22Rv1 (cell line): ENCODE measurements at regions not wholly inside any gene's neighbourhood (a gene's known extent, or its start where the extent isn't known, plus 50 kb on each side); places are given as distances from the start of the nearest gene placed in this dataset.

Source experiments
- H3K27ac ChIP-seq: fragments of 450-650 bp; 2 replicates; pipeline ENCODE4 v1.5.1; 2017
- ZFX ChIP-seq: fragments of 450-650 bp; IDR thresholded peaks from 2 replicates; pipeline ENCODE4 v1.6.1; 2017; ENCODE audit warnings: antibody characterized with exemption, borderline replicate concordance
- TF ChIP-seq, protein P1 (sequence below): fragments of 450-650 bp; IDR thresholded peaks from 2 replicates; pipeline ENCODE4 v1.5.1; 2017; ENCODE audit warnings: mild to moderate bottlenecking

DNA sequence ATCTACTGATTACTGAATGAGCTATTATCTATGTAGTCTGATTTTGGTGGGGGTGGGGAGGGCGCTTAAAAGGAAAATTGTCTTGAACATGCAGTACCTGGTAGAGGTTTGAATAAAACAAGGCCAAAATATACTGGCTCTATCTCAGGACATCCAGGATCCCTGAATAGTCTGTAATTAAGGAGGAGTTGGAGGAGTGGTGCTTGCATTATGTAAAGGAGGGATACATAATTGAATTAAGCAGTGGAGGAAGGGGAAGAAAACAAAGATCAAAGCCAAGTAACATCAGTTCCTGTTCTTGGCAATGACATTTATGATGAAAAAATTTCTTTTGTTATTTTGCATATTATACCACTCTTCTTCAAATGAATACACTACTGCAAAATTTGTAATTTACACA is 539.4 kb upstream of the ZEB2 start:
- no peak for TF ChIP-seq ZFX
- TF ChIP-seq, protein P1, sequence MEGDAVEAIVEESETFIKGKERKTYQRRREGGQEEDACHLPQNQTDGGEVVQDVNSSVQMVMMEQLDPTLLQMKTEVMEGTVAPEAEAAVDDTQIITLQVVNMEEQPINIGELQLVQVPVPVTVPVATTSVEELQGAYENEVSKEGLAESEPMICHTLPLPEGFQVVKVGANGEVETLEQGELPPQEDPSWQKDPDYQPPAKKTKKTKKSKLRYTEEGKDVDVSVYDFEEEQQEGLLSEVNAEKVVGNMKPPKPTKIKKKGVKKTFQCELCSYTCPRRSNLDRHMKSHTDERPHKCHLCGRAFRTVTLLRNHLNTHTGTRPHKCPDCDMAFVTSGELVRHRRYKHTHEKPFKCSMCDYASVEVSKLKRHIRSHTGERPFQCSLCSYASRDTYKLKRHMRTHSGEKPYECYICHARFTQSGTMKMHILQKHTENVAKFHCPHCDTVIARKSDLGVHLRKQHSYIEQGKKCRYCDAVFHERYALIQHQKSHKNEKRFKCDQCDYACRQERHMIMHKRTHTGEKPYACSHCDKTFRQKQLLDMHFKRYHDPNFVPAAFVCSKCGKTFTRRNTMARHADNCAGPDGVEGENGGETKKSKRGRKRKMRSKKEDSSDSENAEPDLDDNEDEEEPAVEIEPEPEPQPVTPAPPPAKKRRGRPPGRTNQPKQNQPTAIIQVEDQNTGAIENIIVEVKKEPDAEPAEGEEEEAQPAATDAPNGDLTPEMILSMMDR, result no peak
- H3K27ac ChIP-seq, result no peak overlapping the region

DNA sequence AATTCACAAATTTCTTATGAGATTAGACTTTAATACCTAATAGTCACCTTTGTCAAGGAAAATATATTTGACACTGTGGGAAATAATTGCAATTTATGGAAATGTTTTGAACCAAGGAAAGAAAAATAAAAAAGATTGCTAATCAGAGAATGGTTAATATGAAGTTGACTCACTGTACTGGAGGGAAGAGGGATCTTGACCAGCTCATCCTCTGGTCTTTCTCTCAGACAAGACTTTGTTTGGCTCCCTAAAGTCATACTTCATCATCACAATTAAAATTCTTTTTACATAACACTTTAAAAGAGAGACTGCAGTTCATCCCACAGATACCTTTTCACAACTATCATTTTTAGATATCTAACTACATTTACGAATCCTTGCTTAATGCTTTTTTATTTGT is 538.5 kb upstream of the ZEB2 start:
- no peak for TF ChIP-seq ZFX
- TF ChIP-seq, protein P1, result no peak
- no peak overlapping the region for H3K27ac ChIP-seq

DNA sequence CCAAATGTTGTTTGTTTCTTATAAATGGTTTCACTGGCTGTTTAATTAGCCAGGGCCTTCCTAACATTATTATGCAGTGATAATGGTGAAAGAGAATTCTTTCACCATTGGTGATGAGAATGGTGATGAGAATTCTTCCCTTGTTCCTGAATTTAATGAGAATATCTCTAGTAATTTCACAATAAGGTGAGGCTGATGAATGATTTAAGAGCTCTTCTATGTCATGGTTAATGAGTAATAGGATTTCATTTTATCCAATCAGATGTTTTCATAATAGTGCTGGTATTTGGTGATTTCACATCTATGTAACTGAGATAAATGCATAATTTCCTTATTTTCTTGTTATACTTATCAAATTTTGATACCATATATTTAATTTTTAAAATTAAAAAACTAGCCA is 535.7 kb upstream of the ZEB2 start:
- no peak for TF ChIP-seq ZFX

DNA sequence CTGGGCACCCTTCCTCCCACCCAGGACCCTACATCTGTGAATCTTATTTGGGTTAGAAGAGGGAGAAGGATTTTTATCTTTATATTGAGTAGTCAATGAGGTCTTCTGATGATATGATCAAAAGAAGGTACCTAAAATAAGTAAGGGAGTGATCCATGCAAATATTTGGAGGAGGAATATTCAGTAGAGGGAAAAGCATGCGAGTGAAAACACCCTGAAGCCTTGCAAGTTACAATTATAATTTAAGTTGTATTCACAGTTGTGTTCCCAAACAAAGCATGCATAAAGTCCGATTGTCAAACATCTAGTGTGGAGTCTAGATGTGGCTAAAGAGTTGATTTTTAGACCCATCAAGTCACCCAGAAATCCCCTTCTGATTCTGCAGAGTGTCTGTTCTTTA is 530.2 kb upstream of the ZEB2 start:
- TF ChIP-seq, protein P1, result no peak
- no peak for TF ChIP-seq ZFX

More for the DNA sequence above, 535.7 kb upstream of the ZEB2 start:
- H3K27ac ChIP-seq, result no peak overlapping the region

DNA sequence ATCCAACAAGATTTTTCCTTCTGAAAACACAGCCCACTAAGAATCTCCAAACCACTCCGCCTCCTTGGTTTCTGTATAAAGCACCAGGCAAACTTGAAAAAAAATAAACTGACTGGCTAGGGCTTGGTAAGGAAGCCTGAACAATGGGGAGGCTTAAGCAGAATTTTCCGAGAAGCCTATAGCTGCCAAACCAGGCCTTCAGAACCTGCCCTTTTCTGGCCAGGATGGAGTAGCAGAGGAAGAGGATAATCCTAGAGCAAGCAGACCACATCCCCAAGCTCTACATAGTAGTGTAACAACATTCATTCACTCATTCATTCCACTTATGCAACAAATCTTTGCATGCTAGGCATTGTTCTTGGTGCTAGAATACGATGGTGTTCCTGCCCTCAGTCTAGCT is 529.6 kb upstream of the ZEB2 start:
- TF ChIP-seq, protein P1, result no peak
- no peak for TF ChIP-seq ZFX
- H3K27ac ChIP-seq, result no peak overlapping the region

More for the DNA sequence above, 530.2 kb upstream of the ZEB2 start:
- no peak overlapping the region for H3K27ac ChIP-seq

DNA sequence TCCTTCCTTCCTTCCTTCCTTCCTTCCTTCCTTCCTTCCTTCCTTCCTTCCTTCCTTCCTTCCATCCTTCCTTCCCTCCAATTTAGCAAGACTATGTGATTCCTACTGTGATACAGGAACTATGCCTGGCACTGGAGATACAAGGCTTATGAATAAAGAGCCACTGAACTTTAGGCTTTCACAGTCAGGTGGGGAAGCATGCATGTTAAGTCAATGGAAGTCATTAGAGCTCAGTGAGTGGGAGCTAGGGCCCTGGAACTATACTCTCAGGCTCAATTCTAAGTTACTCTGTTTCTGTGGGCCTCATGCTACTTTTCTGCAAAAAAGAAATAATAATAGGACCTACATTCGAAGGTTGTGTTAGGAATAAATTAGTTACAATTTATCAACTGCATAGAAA is 527.6 kb upstream of the ZEB2 start:
- TF ChIP-seq, protein P1, result no peak
- TF ChIP-seq ZFX, result no peak
- H3K27ac ChIP-seq, result no peak overlapping the region

DNA sequence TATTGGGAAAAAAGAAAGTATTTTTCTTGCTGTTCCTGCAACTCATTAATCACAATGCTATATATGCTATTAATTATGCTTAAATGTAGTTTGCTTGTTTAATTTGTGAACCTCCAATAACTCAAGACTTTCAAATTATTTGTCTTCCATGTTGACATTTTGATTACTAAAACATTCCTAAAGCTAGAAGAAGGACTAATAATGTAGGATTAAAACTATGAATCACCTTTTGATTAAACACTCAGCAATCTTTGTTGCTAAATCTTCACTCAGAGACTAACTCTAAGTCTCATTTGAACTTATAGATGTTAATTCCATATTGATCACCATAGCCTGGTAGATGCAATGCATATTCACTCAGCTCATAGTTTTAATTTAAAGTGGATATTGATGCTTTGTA is 524.6 kb upstream of the ZEB2 start:
- H3K27ac ChIP-seq, result no peak overlapping the region
- TF ChIP-seq, protein P1, result no peak
- TF ChIP-seq ZFX, result no peak

DNA sequence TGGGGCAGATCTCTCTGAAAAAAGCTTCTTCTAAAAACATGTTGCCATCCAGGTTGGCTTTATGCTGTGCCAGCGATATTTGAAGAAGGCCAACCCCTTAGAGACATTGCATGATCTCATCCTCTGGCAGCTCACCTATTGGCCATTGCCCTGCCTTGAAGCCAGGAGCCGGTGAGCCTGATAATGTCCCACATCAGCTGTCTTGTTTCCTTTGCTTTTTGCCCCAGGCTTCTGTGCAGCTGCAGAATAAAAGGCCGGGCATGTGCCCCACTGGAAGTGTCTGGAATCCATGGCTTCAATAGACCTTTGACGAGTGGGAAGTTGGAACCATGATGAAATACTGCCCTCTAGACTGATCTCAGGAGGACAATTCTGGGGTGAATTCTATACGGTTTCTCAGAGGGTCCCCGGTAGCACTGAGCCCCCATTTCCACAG is 523.5 kb upstream of the ZEB2 start:
- no peak overlapping the region for H3K27ac ChIP-seq
- TF ChIP-seq, protein P1, result no peak
- no peak for TF ChIP-seq ZFX
